DMS 273 (cell line): ENCODE measurements at regions not wholly inside any gene's neighbourhood (a gene's known extent, or its start where the extent isn't known, plus 50 kb on each side); places are given as distances from the start of the nearest gene placed in this dataset.
A peak's percentile ranks its signal among the peaks of the same experiment; 100 is the strongest.

Experiments used
- DNase-seq: peaks from one replicate; lab custom pipeline; 2025; ENCODE audit not compliant: unreplicated experiment; lab: John Stamatoyannopoulos, UW

- DNase-seq, result no peak
Observed at GRCh38 chr19:46911456-46911855, 50.7 kb downstream of the ARHGAP35 start.

GRCh38 chr19:46913198-46913851, 52.5 kb downstream of the ARHGAP35 start:
- no peak for DNase-seq

GRCh38 chr19:46913852-46914430, 53.1 kb downstream of the ARHGAP35 start:
- DNase-seq, result no peak

- DNase-seq, result no peak
Observed at GRCh38 chr19:46915386-46915785, 54.6 kb downstream of the ARHGAP35 start.

GRCh38 chr19:46917002-46917401, 56.2 kb downstream of the ARHGAP35 start:
- no peak for DNase-seq

- no peak for DNase-seq
Observed at GRCh38 chr19:46919324-46919723, 58.5 kb downstream of the ARHGAP35 start.

- no peak for DNase-seq
Observed at GRCh38 chr19:46920362-46920761, 59.6 kb downstream of the ARHGAP35 start.

- DNase-seq, result no peak
Observed at GRCh38 chr19:46921071-46921470, 60.3 kb downstream of the ARHGAP35 start.

GRCh38 chr19:46922465-46922864, 61.7 kb downstream of the ARHGAP35 start:
- no peak for DNase-seq

- no peak for DNase-seq
Observed at GRCh38 chr19:46924874-46925547, 64.2 kb downstream of the ARHGAP35 start.

- no peak for DNase-seq
Observed at GRCh38 chr19:46925548-46925950, 64.8 kb downstream of the ARHGAP35 start.

GRCh38 chr19:46926170-46927071, 65.6 kb downstream of the ARHGAP35 start:
- peak; percentile 65 for DNase-seq

- no peak for DNase-seq
Observed at GRCh38 chr19:46927106-46927505, 66.3 kb downstream of the ARHGAP35 start.

GRCh38 chr19:46927893-46928292, 67.1 kb downstream of the ARHGAP35 start:
- DNase-seq, result no peak

GRCh38 chr19:46928951-46929350, 68.2 kb downstream of the ARHGAP35 start:
- DNase-seq, result no peak

- DNase-seq, result no peak
Observed at GRCh38 chr19:46931202-46931601, 70.4 kb downstream of the ARHGAP35 start.

GRCh38 chr19:46932346-46932745, 71.5 kb downstream of the ARHGAP35 start:
- no peak for DNase-seq

GRCh38 chr19:46935066-46935663, 74.4 kb downstream of the ARHGAP35 start:
- no peak for DNase-seq

- DNase-seq, result no peak
Observed at GRCh38 chr19:46943150-46943946, 76.3 kb upstream of the NPAS1 start.

GRCh38 chr19:46944123-46944748, 75.4 kb upstream of the NPAS1 start:
- DNase-seq, result no peak
